Liver (tissue), 8 donors: ENCODE measurements at regions not wholly inside any gene's neighbourhood (a gene's known extent, or its start where the extent isn't known, plus 50 kb on each side); places are given as distances from the start of the nearest gene placed in this dataset.

ENCODE experiments used
- DNase-seq: peaks from one replicate; pipeline ENCODE4 v3.0.0-alpha.2; 2017; ENCODE audit warnings: low spot score
- H3K27ac ChIP-seq, 2 donors: one replicate each; pipeline ENCODE4 v1.7.0; 2013; ENCODE audit warnings: inconsistent platforms in 2 of 2, low read length in 2 of 2, control low read depth in 1 of 2, low read depth in 1 of 2, mild to moderate bottlenecking in 1 of 2
- H3K27me3 ChIP-seq, 4 donors: one replicate each; pipeline versions ENCODE4 v1.6.1 to v1.7.0; 2013; ENCODE audit warnings: low read length in 3 of 4, inconsistent platforms in 1 of 4, mild to moderate bottlenecking in 1 of 4, moderate library complexity in 1 of 4; ENCODE audit not compliant: control insufficient read depth in 4 of 4, insufficient read depth in 4 of 4
- H3K36me3 ChIP-seq, 4 donors: one replicate each; pipeline versions ENCODE4 v1.6.1 to v1.7.0; 2013; ENCODE audit warnings: low read length in 3 of 4, mild to moderate bottlenecking in 3 of 4, low read depth in 1 of 4, moderate library complexity in 1 of 4; ENCODE audit not compliant: control insufficient read depth in 4 of 4, insufficient read depth in 3 of 4
- H3K4me1 ChIP-seq, 4 donors: one replicate each; pipeline versions ENCODE4 v1.6.1 to v1.7.0; 2013; ENCODE audit warnings: low read length in 3 of 4, mild to moderate bottlenecking in 3 of 4, moderate library complexity in 1 of 4; ENCODE audit not compliant: control insufficient read depth in 4 of 4, insufficient read depth in 4 of 4
- H3K4me3 ChIP-seq, 3 donors: one replicate each; pipeline versions ENCODE4 v1.6.1 to v1.7.0; 2013; ENCODE audit warnings: low read length in 3 of 3, control low read depth in 1 of 3, low read depth in 1 of 3, mild to moderate bottlenecking in 1 of 3
- H3K9ac ChIP-seq, 2 donors: one replicate each; pipeline ENCODE4 v1.7.0; 2013; ENCODE audit warnings: low read length in 2 of 2, mild to moderate bottlenecking in 2 of 2, moderate library complexity in 2 of 2, control low read depth in 1 of 2, low read depth in 1 of 2
- H3K9me3 ChIP-seq, 4 donors: one replicate each; pipeline versions ENCODE4 v1.6.1 to v1.7.0; 2013; ENCODE audit warnings: low read length in 3 of 4; ENCODE audit not compliant: control insufficient read depth in 4 of 4
- FOXA1 ChIP-seq: IDR thresholded peaks from 2 replicates; pipeline ENCODE4 v1.6.1; 2016; ENCODE audit warnings: antibody characterized with exemption
- FOXA2 ChIP-seq: IDR thresholded peaks from 2 replicates; pipeline ENCODE4 v1.6.1; 2016; ENCODE audit warnings: antibody characterized with exemption
- GABPA ChIP-seq, 2 donors: IDR thresholded peaks in 1 of 2; conservative IDR thresholded peaks in 1 of 2; 2 replicates each; pipeline ENCODE4 v1.6.1; 2016; ENCODE audit warnings: antibody characterized with exemption in 2 of 2, mild to moderate bottlenecking in 1 of 2, moderate library complexity in 1 of 2
- HNF4A ChIP-seq, 2 donors: conservative IDR thresholded peaks; 2 replicates each; pipeline ENCODE4 v1.6.1; 2016; ENCODE audit warnings: antibody characterized with exemption in 2 of 2, mild to moderate bottlenecking in 2 of 2
- JUND ChIP-seq, 2 donors: IDR thresholded peaks; 2 replicates each; pipeline ENCODE4 v1.6.1; 2016; ENCODE audit warnings: antibody characterized with exemption in 2 of 2
- MAX ChIP-seq: IDR thresholded peaks from 2 replicates; pipeline ENCODE4 v1.6.1; 2016; ENCODE audit warnings: antibody characterized with exemption
- NR2F2 ChIP-seq: IDR thresholded peaks from 2 replicates; pipeline ENCODE4 v1.6.1; 2016; ENCODE audit warnings: antibody characterized with exemption
- RAD21 ChIP-seq, 2 donors: IDR thresholded peaks; 2 replicates each; pipeline ENCODE4 v1.6.1; 2016; ENCODE audit warnings: antibody characterized with exemption in 2 of 2, mild to moderate bottlenecking in 2 of 2
- RXRA ChIP-seq, 2 donors: IDR thresholded peaks; 2 replicates each; pipeline ENCODE4 v1.6.1; 2017 to 2018; ENCODE audit warnings: antibody characterized with exemption in 2 of 2, mild to moderate bottlenecking in 1 of 2
- SP1 ChIP-seq: IDR thresholded peaks from 2 replicates; pipeline ENCODE4 v1.6.1; 2018; ENCODE audit warnings: antibody characterized with exemption, mild to moderate bottlenecking
- TAF1 ChIP-seq: conservative IDR thresholded peaks from 2 replicates; pipeline ENCODE4 v1.6.1; 2016; ENCODE audit warnings: antibody characterized with exemption, mild to moderate bottlenecking
- WGBS: extraction: QIAGEN DNeasy Blood & Tissue Kit; methylation state at CpG from one replicate; pipeline ENCODE4 v1.1.7; 2013; 5-methylcytosine and 5-hydroxymethylcytosine counted together
- TF ChIP-seq, protein P1 (sequence below): IDR thresholded peaks from 2 replicates; pipeline ENCODE4 v1.6.1; 2016; ENCODE audit warnings: antibody characterized with exemption
- TF ChIP-seq, protein P2 (sequence below): IDR thresholded peaks from 2 replicates; pipeline ENCODE4 v1.6.1; 2016; ENCODE audit warnings: antibody characterized with exemption
- TF ChIP-seq, protein P3 (sequence below): fragments of 150-350 bp; IDR thresholded peaks from 2 replicates; pipeline ENCODE4 v1.5.1; 2017; ENCODE audit warnings: improper control_type of control experiment, low read depth, low read length; ENCODE audit not compliant: missing input control
- TF ChIP-seq, protein P4 (sequence below): IDR thresholded peaks from 2 replicates; pipeline ENCODE4 v1.6.1; 2016; ENCODE audit warnings: antibody characterized with exemption, mild to moderate bottlenecking
- donor health status: healthy.
- donor health status: healthy.
- donor health status: healthy.
- donor health status: healthy.
- donor health status: healthy.

- 93% methylated on average over 9 of the region's 9 CpGs for WGBS
- DNase-seq = no peak
- no peaks in the 10 kb centered on the region for H3K27me3 ChIP-seq
- H3K4me3 ChIP-seq = no peak overlapping the region
- H3K9ac ChIP-seq = no peak overlapping the region
- H3K4me1 ChIP-seq = peaks cover 0 to 8% (median 4%) of the 10 kb centered on the region in 4 donors
- no peak overlapping the region for H3K27ac ChIP-seq
- no peak for TF ChIP-seq HNF4A (conservative IDR thresholded peaks at IDR 0.05)
- TF ChIP-seq, protein P1, sequence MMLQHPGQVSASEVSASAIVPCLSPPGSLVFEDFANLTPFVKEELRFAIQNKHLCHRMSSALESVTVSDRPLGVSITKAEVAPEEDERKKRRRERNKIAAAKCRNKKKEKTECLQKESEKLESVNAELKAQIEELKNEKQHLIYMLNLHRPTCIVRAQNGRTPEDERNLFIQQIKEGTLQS = no peak
- TF ChIP-seq, protein P2, sequence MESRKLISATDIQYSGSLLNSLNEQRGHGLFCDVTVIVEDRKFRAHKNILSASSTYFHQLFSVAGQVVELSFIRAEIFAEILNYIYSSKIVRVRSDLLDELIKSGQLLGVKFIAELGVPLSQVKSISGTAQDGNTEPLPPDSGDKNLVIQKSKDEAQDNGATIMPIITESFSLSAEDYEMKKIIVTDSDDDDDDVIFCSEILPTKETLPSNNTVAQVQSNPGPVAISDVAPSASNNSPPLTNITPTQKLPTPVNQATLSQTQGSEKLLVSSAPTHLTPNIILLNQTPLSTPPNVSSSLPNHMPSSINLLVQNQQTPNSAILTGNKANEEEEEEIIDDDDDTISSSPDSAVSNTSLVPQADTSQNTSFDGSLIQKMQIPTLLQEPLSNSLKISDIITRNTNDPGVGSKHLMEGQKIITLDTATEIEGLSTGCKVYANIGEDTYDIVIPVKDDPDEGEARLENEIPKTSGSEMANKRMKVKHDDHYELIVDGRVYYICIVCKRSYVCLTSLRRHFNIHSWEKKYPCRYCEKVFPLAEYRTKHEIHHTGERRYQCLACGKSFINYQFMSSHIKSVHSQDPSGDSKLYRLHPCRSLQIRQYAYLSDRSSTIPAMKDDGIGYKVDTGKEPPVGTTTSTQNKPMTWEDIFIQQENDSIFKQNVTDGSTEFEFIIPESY = no peak
- no peak for TF ChIP-seq SP1
- TF ChIP-seq, protein P3, sequence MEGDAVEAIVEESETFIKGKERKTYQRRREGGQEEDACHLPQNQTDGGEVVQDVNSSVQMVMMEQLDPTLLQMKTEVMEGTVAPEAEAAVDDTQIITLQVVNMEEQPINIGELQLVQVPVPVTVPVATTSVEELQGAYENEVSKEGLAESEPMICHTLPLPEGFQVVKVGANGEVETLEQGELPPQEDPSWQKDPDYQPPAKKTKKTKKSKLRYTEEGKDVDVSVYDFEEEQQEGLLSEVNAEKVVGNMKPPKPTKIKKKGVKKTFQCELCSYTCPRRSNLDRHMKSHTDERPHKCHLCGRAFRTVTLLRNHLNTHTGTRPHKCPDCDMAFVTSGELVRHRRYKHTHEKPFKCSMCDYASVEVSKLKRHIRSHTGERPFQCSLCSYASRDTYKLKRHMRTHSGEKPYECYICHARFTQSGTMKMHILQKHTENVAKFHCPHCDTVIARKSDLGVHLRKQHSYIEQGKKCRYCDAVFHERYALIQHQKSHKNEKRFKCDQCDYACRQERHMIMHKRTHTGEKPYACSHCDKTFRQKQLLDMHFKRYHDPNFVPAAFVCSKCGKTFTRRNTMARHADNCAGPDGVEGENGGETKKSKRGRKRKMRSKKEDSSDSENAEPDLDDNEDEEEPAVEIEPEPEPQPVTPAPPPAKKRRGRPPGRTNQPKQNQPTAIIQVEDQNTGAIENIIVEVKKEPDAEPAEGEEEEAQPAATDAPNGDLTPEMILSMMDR = no peak
- TF ChIP-seq JUND (IDR thresholded peaks at IDR 0.05) = no peak
- TF ChIP-seq, protein P4, sequence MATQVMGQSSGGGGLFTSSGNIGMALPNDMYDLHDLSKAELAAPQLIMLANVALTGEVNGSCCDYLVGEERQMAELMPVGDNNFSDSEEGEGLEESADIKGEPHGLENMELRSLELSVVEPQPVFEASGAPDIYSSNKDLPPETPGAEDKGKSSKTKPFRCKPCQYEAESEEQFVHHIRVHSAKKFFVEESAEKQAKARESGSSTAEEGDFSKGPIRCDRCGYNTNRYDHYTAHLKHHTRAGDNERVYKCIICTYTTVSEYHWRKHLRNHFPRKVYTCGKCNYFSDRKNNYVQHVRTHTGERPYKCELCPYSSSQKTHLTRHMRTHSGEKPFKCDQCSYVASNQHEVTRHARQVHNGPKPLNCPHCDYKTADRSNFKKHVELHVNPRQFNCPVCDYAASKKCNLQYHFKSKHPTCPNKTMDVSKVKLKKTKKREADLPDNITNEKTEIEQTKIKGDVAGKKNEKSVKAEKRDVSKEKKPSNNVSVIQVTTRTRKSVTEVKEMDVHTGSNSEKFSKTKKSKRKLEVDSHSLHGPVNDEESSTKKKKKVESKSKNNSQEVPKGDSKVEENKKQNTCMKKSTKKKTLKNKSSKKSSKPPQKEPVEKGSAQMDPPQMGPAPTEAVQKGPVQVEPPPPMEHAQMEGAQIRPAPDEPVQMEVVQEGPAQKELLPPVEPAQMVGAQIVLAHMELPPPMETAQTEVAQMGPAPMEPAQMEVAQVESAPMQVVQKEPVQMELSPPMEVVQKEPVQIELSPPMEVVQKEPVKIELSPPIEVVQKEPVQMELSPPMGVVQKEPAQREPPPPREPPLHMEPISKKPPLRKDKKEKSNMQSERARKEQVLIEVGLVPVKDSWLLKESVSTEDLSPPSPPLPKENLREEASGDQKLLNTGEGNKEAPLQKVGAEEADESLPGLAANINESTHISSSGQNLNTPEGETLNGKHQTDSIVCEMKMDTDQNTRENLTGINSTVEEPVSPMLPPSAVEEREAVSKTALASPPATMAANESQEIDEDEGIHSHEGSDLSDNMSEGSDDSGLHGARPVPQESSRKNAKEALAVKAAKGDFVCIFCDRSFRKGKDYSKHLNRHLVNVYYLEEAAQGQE = no peak
- no peak for TF ChIP-seq MAX
- no peak for TF ChIP-seq FOXA1
- TF ChIP-seq RXRA (IDR thresholded peaks at IDR 0.05) = no peak
- no peak for TF ChIP-seq FOXA2
- no peak for TF ChIP-seq GABPA (IDR thresholded peaks at IDR 0.05 in 1 of 2, conservative IDR thresholded peaks at IDR 0.05 in 1 of 2)
- no peak for TF ChIP-seq NR2F2
- TF ChIP-seq RAD21 (IDR thresholded peaks at IDR 0.05) = no peak
- no peak for TF ChIP-seq TAF1
- H3K36me3 ChIP-seq = no peaks in the 10 kb centered on the region
- H3K9me3 ChIP-seq = no peaks in the 10 kb centered on the region
Measured at GRCh38 chr11:71341596-71341995, 89.2 kb upstream of the SHANK2 start.

- no peak for TF ChIP-seq HNF4A (conservative IDR thresholded peaks at IDR 0.05)
- H3K27ac ChIP-seq = no peak overlapping the region
- no peak for DNase-seq
Measured at GRCh38 chr11:71341173-71341572, 88.8 kb upstream of the SHANK2 start.

More at GRCh38 chr11:71341173-71341572, 88.8 kb upstream of the SHANK2 start:
- Histone ChIP-seq H3K9ac (no peak overlapping the region), H3K4me3 (no peak overlapping the region), H3K4me1 (peaks cover 0 to 8% (median 4%) of the 10 kb centered on the region in 4 donors), H3K36me3 (no peaks in the 10 kb centered on the region), H3K9me3 (no peaks in the 10 kb centered on the region), H3K27me3 (no peaks in the 10 kb centered on the region)
- 94% methylated on average over 8 of the region's 8 CpGs for WGBS
